AML-193 (cell line): ENCODE measurements at regions not wholly inside any gene's neighbourhood (a gene's known extent, or its start where the extent isn't known, plus 50 kb on each side); places are given as distances from the start of the nearest gene placed in this dataset.
"Not testable (repeated sequence)": the region's sequence is repeated elsewhere in the genome, so short reads cannot be mapped to it uniquely, and the experiment has no call there.

Source experiments
- DNase-seq, 2 experiments: peaks; one replicate each; lab custom pipeline; 2025; lab: John Stamatoyannopoulos, UW

DNA sequence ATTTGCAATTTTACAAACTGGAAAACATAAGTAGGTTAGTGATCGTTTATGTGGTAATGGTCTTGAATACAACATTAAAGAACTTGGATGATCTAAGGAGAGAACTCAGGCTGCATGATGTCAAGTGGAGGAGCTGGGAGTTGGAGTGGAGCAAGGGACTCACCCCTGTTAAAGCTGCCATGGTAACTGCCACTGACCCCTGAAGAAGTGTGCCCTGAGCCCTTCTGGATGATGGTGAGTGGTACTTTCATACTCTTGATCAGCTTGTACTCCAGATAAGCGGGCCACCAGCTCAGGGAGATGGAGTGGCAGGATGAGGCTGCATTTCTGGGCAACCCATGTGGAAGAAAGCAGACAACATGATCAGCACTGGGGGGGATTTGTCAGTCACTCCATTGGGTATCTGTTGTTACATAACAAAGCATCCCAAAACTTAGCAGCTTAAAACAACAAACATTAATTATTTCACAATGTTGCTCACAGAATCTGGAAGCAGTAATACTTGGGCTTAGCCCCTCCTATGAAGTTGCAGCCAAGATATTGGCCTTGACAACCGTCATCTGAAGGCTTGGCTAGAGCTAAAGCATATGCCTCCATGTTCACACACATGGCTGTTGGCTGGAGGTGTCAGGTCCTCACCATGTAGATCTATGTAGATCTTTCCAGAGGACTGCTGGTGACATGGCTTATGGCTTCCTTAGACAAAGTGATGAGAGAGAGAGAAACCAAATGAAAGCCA, 213.8 kb downstream of the DUSP10 start:
- DNase-seq: no peak

DNA sequence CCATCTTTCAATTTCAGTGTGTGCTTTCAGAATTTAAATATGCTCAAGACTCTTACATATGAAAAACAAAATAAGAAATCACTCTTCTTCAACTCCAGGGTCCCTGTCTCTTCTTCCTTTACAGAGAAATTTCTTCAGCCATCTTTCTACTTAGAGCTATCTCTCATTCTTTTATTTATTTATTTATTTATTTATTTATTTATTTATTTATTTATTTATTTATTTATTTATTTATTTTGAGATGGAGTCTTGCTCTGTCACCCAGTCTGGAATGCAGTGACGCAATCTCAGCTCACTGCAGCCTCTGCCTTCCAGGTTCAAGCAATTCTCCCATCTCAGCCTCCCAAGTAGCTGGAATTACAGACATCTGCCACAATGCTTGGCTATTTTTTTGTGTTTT, 211.7 kb downstream of the DUSP10 start:
- not testable (repeated sequence) for DNase-seq

DNA sequence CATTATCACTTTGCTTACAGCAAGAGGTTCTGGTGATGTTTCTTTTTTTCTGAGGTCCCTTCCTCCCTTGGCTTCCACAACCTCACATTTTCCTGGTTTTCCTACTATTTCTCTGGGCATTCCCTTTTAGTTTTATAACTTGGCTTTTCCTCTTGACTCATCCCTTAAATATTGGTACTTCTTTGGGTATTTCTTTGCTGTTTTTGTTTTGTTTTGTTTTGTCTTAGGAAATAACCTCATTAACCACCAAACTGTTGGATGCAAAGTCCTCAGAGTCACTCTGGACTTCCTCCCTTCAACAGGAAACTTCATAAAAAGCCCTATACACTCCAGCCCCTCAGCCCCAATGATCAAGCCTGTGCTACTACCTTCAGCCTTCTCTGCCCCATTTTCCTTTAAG, 211.1 kb downstream of the DUSP10 start:
- DNase-seq: no peak

DNA sequence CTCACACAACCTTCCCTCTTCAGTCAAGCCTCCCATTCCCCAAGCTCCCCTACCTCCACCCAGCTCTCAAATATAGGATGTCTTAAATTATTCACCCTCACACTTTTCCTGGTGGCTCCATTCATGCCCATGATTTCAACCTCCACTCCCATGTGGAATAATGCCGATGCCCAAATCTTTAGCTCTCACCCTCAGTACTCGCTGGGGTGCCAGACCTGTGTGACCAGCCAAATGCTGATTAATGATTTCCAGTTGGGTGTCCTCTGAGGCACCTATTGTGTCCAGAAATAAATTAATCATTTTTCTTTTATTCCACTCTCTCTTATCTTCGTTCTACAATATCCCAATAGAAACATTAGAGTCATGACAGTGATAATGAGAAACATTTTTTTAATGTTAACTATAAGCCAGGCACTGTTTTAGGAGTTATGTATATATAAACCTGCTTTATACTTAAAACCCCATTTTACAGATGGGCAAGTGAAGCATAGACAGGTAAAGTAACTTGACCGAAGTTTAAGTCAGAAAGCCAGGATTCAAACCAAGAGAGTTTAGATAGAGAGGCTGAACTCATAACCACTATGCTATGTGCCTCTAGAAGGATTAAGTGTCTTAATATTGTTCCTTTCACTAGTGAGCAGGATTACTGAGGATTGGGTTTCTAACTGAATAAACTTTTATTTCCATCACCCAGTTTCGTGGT, 209.7 kb downstream of the DUSP10 start:
- no peak for DNase-seq

DNA sequence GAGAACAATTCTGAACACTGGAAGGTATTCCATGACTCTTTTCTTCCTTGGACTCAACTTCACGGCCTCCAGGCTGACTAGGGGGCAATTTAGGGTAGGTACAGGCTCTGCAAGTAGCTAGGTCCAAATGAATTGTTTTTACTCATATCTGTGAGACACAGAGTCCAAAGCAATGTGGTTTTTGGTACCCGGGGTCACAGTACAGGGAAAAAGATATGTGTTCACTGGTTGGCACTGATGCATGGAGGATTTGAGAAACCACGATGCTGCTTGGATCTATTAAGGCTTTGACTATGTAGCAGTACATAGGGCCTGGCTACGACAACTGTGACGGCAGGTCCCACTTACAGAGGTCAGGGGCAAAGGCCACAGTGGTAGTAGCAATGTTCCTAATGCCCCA, 200.6 kb downstream of the DUSP10 start:
- DNase-seq: no peak

DNA sequence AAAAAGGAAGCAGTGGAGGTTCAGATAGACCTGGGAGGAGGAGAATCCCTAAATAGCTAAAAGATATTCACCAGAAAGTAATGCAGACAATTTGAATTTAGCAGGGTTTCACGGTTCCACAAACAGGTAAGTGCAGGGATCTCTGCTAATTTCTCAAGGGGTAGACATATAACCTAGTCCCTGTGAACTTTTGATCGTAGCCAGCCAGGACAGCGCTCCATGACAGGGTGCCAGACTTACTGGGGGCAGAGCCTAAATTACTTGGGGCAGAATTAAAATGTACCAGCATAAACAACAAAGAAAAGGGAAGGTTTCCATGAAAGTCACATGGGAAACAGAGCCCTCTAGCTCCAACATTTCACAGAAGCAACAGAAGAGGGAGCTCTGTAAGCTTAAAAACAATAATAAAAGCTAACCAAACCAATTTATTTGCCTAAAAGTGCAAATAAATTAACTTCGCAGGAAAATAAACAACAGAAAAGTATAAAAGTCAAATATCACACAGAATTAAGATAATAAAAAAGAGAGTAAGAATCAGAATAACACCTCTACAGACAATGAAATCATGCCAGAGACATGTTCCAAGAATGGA, 198.3 kb downstream of the DUSP10 start:
- peak; percentile 49 to 60 for DNase-seq

DNA sequence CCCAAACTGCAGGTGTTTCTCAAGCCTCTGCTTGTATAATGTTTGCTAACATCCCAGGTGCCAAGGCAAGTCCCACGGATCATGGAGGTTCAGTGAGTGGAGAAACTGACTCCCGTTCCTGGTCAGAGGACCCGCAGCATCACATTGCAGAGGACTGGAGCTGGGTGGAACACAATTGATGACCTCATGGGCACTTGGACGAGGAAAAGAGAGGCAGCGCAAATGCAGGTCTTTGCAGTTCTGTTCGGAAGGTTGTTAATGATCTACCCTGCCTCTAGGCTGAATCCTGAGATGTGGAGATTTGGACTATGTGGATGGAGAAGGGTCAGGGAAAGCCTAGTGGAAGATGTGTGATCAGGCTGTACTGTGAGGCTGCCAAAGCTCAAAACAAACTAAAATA, 192.9 kb downstream of the DUSP10 start:
- DNase-seq: no peak

DNA sequence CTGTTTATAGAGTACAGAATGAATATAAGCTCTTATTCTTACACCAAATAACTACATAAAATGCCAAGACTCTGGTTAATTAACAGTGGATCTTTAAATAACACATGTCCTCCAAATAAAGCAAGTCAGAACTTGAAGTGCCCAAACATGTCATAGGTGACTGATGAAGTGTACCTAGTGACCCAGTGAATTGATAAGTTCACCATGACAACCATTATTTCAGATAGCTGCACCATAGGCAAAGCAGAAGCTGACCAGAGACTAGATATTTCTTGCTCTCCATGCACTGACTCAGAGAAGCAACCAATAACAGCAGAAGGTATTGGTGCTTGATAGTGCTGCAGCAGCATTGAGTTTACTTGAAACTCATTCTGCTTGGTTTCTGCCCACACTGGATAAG, 192.1 kb downstream of the DUSP10 start:
- no peak for DNase-seq

DNA sequence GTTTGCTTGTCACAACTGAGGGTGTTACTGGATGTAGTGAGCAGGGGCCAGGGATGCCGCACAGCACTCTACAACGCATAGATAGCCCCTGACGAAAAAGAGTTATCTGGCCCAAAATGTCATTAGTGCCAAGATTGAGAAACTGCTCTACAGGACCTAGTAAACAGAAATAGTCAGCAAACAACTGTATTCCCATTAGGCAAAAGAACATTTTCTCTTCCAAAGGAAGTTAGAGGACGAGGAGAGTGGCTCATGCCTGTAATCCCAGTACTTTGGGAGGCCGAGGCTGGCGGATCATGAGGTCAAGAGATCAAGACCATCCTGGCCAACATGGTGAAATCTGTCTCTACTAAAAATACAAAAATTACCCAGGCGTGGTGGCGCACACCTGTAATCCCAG, 189.1 kb downstream of the DUSP10 start:
- DNase-seq: not testable (repeated sequence)

DNA sequence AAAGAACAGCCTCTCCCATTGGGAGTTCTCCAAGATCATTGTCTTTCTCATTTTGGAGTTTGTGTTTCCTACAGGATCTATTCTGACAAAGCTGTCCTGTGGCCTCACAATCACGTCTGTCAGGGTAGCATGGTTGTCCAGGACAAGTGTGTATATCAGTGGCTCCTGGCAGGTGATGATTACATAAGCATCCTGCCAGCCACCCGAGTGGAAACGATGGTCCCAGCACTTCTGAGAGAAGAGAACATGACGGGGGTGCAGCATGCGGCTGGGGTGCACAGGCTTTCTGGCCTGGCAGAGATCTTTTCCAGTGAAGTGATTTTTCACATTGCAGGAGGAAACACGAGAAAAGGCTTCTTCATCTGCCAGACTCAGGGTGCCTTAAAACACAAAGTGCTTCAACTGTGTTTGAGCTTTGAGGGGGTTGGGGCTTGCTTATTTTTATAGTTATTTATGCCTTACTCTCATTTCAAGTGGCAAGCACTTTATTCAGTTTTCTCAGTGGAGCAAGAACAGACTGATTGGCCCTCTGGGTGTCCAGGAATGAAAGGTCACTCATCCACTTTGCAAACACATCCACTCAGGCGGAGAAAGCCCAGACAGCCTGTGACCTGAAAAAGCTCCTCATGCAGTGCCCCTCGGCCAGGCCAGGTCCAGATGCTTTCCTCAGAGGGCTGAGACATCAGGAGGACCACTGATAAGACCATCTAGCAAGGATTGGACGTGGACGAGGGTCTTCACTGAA, 186.0 kb downstream of the DUSP10 start:
- no peak for DNase-seq

DNA sequence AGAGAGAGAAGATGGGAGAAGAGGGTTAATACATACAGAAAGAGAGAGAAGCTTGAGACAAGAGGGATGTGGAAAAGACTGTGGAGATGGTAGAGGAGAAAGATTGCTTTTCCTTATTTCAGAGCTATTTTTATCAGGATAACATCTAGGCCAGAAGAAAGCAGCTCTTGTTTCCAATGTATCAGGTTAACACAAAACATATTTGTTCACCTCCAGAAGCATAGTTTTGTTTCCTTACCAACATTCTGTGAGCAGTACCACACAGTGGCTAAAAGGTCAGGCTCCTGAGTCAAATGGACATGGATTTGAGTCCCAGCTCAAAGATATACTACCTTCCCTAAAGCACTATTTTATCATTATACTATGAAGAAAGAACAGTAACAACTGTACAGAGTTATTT, 185.5 kb downstream of the DUSP10 start:
- no peak for DNase-seq

DNA sequence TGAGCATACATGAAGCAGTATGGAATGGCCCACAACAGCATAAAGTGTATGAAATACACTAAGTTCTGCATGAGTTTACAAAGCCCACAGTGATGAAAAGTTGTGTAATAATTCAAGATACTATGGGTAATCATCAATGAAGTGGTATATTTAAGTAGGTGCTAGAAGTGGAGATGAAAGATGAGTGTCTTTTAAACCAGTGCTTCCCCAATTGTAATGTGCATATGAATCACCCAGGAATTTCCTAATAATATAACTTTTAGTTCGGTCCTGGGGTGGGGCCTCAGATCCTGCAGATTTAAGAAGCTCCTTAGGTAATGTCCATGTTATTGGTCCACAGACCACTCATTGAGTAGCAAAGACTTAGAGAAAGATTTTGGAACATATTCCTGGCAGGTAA, 184.9 kb downstream of the DUSP10 start:
- no peak for DNase-seq

DNA sequence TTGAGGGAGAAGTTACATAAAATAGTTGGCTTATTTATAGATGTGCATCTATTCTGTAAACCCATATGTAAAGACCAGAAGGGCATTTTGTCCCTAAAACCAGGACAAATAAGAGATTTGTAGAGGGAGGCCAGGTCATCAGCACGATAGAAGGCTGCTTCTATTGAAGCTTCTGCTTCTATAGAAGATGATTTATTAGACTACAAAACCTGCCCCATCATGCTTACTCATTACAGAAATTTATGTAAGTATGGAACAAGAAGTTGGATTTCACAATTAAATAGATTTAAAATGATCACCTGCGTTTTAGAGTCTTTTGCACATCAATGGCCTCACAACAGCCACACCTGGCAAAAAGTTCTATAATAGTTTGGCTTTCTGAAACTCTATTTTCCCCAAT, 183.5 kb downstream of the DUSP10 start:
- DNase-seq: no peak

DNA sequence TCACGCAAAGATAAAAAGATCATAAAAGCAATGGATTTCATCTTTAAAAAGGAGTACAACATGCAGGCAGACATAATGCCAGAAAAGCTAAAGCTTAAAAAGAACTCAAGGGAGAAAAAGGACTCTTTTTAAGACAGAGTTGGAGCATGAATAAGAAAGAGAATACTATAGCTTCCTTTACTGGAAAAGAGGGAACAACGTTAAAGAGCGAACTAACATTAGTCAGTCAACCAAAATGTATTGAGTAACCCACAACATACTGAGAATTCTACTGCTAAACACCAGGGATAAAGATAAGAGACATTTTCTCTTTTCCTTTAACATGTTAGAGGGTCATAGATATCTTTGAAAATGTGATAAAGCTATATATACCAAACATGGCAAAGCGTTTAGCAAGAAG, 182.0 kb downstream of the DUSP10 start:
- DNase-seq: no peak

DNA sequence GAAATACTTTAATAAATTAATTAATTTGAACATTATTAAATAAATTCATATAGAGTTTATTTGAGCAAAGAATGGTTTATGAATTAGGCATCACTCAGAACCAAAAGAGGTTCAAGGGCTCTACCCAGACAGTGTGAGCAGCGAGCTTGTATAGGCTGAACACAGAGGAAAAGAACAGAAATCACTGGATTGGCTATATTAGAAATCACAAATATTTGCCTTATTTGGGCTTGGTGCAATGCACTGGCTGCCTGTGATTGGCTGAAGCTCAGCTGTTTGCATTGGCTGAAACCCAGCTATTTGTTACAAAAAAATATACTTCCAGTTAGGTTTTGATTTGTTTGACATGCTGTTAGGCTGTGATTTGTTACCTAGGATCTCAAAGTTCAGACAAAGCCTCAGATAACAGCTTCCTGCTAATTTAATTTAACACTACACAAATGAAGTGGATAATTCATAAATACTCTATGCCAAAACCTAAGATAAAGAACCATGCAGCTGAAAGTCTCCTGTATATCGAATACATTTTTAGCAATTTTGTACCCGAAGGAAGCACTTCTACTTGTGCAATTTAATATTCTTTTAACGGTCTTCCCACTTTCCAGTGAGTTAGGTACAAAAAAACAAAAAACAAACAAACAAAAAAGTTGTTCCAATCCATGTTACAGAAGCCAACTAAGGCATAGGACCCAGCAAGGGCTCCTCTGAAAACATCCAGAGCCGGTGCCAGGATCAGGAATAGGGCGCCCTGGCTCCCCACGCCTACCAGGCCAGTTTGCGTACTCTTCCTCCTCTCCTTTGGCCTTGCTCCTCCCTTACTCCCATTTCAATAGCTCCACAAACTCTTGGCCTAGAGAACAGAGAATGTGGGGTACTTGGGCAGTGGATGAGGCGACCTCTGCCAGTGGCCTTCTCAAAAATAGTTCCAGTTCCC, 179.1 kb downstream of the DUSP10 start:
- no peak for DNase-seq

DNA sequence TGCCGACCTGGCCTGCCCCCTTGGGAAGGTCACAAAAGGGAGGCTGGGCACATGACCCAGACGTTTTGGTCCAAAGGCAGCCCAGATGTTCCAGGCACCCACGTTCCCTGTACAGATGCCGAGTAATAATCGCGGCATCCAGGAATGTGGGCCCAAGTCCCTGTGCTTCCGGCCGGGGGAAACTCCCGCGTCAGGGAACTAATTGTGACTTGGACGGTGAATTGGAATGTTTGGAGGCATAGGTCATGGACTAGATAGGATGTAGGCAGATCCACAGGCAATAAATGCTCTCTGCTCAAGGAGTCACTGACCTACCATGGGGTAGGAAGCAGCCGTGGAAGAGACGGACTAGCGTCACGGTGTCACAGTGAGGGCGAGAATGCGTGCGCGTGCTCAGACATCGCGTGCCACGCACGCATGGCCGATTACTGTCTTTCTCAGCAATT, 178.4 kb downstream of the DUSP10 start:
- DNase-seq: no peak

DNA sequence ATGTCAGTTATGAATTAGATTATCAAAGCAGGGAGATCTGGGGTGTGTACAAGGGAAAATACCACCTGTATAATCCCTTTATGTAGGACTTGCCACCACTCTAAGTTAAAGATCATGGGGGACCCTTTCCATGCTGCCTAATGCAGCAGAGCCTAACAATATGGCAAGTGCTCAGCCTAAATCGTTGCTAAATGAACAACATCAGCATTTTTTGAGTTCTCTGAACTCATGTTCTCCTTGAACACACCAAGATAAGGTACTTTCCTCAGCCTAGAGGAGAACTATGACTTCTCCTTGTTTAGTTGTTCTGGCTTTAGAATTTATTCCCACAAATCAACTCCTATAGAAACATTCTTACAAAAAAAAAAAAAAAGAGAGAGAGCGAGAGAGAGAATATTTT, 177.0 kb downstream of the DUSP10 start:
- DNase-seq: no peak

DNA sequence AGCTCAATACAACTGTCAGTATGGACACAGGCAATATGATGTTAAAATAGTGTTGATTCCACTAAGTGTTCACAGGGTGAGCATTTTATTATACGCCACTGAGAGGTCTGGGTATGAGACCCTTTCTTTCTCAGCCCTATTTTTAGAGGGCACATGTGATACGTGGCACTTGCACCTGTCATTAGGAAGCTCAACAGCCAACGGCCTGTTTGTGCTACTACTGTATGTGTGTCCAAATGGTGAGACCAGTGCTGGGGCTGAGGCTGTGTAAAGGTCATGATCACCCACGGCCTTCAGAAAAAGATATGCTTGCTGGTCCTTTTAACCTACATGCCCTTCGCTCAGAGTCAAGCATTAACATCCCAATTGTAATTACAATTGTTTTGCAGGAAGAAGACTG, 176.2 kb downstream of the DUSP10 start:
- no peak for DNase-seq

DNA sequence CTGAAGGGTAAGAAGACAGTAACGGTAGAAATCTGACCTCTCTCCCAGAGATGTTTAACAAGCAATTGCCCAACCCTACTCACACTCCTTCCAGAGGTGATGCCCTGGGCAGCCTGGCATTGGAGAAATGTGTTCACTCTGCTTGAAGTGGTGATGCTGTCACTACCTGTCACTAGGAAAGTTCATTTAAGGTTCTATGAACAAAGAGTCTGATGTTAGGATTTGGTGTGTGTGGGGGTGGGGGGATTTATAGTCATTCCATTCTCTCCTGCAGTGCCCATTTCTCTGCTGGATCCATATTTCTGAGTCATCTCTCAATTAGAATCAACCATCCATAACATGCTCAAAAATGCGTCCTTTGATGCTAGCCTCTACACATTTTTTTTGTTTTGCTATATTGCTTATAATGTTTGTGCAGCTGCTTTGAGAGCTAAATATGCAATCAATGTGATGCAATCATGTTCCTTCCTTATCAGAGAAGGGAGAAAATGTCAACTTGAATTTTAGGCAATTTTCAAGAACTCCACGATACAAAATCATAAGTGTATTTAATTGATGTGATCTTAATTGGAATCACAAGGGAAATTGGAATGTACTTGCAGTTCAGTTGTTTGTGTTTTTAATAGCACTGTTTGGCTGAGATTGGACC, 173.9 kb downstream of the DUSP10 start:
- DNase-seq: no peak

DNA sequence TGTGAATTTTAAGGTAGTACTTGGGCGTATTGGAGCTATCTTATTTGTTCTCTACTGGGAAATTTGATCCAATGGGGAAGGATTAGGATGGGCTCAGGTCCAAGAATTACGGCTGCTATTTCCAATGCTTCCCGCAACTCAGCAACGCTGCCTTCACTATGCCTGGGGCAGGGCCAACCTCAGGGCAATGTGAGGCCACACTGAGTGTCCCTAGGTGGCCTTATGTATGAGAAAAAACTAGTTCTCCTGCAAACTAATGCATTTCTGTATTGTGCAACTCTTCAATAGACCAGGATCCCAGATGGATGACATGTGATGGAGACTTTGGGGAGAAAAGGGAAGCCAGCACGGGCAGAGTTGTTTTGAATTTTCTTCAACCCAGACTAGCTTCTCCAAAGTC, 168.1 kb downstream of the DUSP10 start:
- no peak for DNase-seq

DNA sequence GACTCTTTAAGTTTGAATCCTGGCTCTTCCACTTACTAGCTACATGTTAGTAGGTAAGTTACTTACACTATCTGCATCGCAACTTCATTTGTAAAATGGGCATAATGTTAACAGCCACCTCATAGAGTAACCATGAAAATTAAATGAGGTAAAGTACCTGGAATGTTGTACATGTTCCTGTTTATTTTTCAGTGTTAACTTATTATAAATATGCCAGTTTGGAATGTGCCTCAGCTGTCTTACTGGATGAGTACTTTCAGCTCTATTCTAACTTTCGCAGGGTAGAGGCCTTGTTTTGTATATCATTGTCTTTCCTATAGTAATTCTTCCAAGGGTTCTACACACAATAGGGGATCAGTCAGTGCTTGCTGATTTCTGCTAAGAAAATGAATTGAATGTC, 167.4 kb downstream of the DUSP10 start:
- DNase-seq: no peak
